KMS-11 (cell line): ENCODE measurements at regions not wholly inside any gene's neighbourhood (a gene's known extent, or its start where the extent isn't known, plus 50 kb on each side); places are given as distances from the start of the nearest gene placed in this dataset.

Experiments
- H2AFZ ChIP-seq: fragments of 200-600 bp; sonication (generic); 2 replicates; pipeline ENCODE4 v1.6.1; 2016; ENCODE audit warnings: antibody characterized with exemption, mixed run types, low read depth
- H3K27ac ChIP-seq: fragments of 200-600 bp; sonication (generic); 2 replicates; pipeline ENCODE4 v1.6.1; 2016; ENCODE audit warnings: mild to moderate bottlenecking, mixed run types
- H3K27me3 ChIP-seq: fragments of 200-600 bp; sonication (generic); 2 replicates; pipeline ENCODE4 v1.6.1; 2017; ENCODE audit warnings: mild to moderate bottlenecking, low read depth, mixed run types, moderate library complexity; ENCODE audit not compliant: insufficient read depth
- H3K36me3 ChIP-seq: fragments of 200-600 bp; sonication (generic); 2 replicates; pipeline ENCODE4 v1.6.1; 2017; ENCODE audit warnings: mild to moderate bottlenecking, mixed run types; ENCODE audit not compliant: insufficient read depth
- H3K4me1 ChIP-seq: fragments of 200-600 bp; sonication (generic); 2 replicates; pipeline ENCODE4 v1.6.1; 2016; ENCODE audit warnings: mild to moderate bottlenecking, low read depth, mixed run types; ENCODE audit not compliant: poor library complexity, severe bottlenecking
- H3K4me2 ChIP-seq: fragments of 200-600 bp; sonication (generic); 2 replicates; pipeline ENCODE4 v1.7.0; 2016; ENCODE audit warnings: mild to moderate bottlenecking, mixed run types
- H3K4me3 ChIP-seq: fragments of 200-600 bp; sonication (generic); IDR thresholded peaks from 2 replicates; pipeline ENCODE4 v1.6.1; 2017; ENCODE audit warnings: low read depth, low read length, mixed read lengths; ENCODE audit not compliant: insufficient read depth
- H3K79me2 ChIP-seq: fragments of 200-600 bp; sonication (generic); 2 replicates; pipeline ENCODE4 v1.6.1; 2016; ENCODE audit warnings: low read depth, mixed run types; ENCODE audit not compliant: insufficient read depth
- H3K9ac ChIP-seq: fragments of 200-600 bp; sonication (generic); 2 replicates; pipeline ENCODE4 v1.6.1; 2016; ENCODE audit warnings: mild to moderate bottlenecking, mixed run types
- H4K20me1 ChIP-seq: fragments of 200-600 bp; sonication (generic); 2 replicates; pipeline ENCODE4 v1.6.1; 2016; ENCODE audit warnings: mild to moderate bottlenecking, mixed run types; ENCODE audit not compliant: insufficient read depth
- TF ChIP-seq, protein P1 (sequence below): fragments of 200-600 bp; sonication (generic); conservative IDR thresholded peaks from 2 replicates; pipeline ENCODE4 v1.6.1; 2017; ENCODE audit warnings: low read depth, mild to moderate bottlenecking, antibody characterized with exemption, low read length, moderate library complexity, mixed read lengths

DNA sequence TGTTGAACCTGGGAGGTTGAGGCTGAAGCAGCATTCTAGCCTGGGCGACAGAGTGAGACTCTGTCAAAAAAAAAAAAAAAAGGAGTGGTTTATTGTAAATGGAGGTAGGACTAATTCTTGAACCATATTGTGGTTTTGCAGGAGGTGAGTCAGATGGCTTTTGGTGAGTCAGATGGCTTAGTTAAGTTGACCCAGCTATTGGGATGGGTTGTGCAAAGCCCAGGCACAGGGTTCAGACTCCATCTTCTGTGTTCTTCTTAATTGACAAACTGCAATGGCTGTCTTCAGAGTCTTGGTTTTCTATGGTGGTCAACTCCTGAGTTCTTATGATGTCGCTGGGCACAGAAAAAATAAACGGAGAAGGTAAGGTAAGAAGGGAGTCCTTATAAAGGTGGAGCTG is 182.7 kb downstream of the ADAMTS15 start:
- Histone ChIP-seq H2AFZ (no peak overlapping the region), H3K4me2 (no peak overlapping the region), H4K20me1 (no peaks in the 10 kb centered on the region), H3K79me2 (no peaks in the 10 kb centered on the region), H3K9ac (no peak overlapping the region), H3K4me3 (no peak overlapping the region), H3K36me3 (no peaks in the 10 kb centered on the region), H3K27ac (no peak overlapping the region), H3K4me1 (no peaks in the 10 kb centered on the region), H3K27me3 (no peaks in the 10 kb centered on the region)
- TF ChIP-seq, protein P1, sequence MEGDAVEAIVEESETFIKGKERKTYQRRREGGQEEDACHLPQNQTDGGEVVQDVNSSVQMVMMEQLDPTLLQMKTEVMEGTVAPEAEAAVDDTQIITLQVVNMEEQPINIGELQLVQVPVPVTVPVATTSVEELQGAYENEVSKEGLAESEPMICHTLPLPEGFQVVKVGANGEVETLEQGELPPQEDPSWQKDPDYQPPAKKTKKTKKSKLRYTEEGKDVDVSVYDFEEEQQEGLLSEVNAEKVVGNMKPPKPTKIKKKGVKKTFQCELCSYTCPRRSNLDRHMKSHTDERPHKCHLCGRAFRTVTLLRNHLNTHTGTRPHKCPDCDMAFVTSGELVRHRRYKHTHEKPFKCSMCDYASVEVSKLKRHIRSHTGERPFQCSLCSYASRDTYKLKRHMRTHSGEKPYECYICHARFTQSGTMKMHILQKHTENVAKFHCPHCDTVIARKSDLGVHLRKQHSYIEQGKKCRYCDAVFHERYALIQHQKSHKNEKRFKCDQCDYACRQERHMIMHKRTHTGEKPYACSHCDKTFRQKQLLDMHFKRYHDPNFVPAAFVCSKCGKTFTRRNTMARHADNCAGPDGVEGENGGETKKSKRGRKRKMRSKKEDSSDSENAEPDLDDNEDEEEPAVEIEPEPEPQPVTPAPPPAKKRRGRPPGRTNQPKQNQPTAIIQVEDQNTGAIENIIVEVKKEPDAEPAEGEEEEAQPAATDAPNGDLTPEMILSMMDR: no peak

DNA sequence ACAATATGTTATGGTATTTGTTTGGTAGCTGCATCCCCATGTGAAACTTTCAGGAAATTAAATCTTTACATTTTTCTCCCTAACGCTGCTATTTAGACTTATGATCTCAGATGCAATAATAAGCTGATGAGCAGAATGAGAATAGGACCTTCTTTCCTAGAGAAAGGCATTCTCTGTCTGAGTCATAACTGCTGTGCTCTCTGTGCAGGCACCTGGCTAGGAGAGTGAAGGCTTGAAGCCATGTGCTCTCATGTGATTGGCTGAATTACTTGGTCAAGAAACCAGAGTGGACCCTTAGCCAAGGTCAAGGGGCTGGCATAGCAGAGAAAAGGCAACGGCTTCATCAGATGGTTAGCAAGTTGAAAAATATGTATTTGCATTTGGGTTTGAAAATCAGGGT is 185.0 kb downstream of the ADAMTS15 start:
- no peaks in the 10 kb centered on the region for H3K4me1 ChIP-seq
- H3K9ac ChIP-seq: no peak overlapping the region
- H3K36me3 ChIP-seq: no peaks in the 10 kb centered on the region

DNA sequence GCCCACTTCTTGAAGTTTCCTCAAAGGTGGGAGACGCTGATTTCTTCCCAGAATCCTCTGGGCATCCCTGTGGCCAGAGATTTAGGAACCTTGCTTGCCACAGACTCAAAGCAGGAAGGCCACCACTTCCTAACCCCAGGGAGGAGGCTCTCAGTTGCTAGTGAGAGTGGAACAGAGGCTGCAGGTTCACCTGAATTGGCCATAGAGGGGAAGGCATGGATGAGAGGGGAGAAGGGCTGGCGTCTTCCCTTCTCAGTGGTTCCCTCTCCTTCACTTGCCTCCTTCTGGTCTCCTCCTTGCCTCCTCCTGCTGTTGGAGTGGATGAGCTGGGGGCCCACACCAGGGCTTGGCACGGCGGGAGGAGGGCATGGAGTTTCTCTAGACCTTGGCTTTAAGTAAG is 185.7 kb downstream of the ADAMTS15 start:
- TF ChIP-seq, protein P1: no peak
- Histone ChIP-seq H3K4me1 (no peaks in the 10 kb centered on the region), H3K27me3 (no peaks in the 10 kb centered on the region), H3K27ac (no peak overlapping the region), H3K9ac (no peak overlapping the region), H3K4me2 (no peak overlapping the region), H2AFZ (no peak overlapping the region), H3K36me3 (no peaks in the 10 kb centered on the region), H3K4me3 (no peak overlapping the region), H4K20me1 (no peaks in the 10 kb centered on the region), H3K79me2 (no peaks in the 10 kb centered on the region)

More for the DNA sequence above, 185.0 kb downstream of the ADAMTS15 start:
- Histone ChIP-seq H3K27ac (no peak overlapping the region), H3K79me2 (no peaks in the 10 kb centered on the region), H3K27me3 (no peaks in the 10 kb centered on the region), H2AFZ (no peak overlapping the region), H3K4me2 (no peak overlapping the region), H4K20me1 (no peaks in the 10 kb centered on the region), H3K4me3 (no peak overlapping the region)
- TF ChIP-seq, protein P1: no peak

DNA sequence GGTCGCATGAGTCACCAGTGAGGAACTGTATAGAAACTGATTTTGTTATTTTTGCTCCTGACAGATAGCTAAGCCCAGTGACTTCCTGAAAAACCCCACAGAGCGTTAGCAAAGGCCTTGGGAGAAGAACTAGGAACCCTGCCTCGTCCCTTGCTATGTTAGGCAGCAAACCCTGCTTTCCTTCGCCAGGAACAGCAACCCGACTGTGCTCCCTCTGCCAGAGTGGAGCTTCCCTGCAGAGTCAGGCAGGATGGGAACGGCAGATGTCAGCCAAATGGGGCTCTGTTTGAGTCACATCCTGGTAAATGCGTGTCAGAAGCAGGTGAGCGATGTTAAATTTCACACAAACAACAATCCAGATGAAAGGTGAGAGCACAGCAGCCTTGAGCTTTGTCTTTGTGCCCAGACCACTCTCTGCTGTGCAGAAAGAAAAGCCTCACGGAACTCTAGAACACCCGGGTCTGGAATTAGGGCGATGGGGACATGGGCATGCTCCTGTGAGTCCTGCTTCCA is 186.6 kb downstream of the ADAMTS15 start:
- no peaks in the 10 kb centered on the region for H4K20me1 ChIP-seq
- TF ChIP-seq, protein P1: no peak
- H3K4me3 ChIP-seq: no peak overlapping the region
- H3K9ac ChIP-seq: no peak overlapping the region
- H3K4me2 ChIP-seq: no peak overlapping the region
- no peaks in the 10 kb centered on the region for H3K36me3 ChIP-seq
- H3K27ac ChIP-seq: no peak overlapping the region
- no peaks in the 10 kb centered on the region for H3K4me1 ChIP-seq
- H2AFZ ChIP-seq: no peak overlapping the region
- no peaks in the 10 kb centered on the region for H3K79me2 ChIP-seq
- H3K27me3 ChIP-seq: no peaks in the 10 kb centered on the region
